T-helper 17 cell (primary cell): ENCODE measurements at regions not wholly inside any gene's neighbourhood (a gene's known extent, or its start where the extent isn't known, plus 50 kb on each side); places are given as distances from the start of the nearest gene placed in this dataset.
"Not testable (repeated sequence)": the region's sequence is repeated elsewhere in the genome, so short reads cannot be mapped to it uniquely, and the experiment has no call there.

Source experiments
- ATAC-seq: fragments of 150-1000 bp; cut with Tn5 transposase; 2 replicates; pipeline ENCODE4 v1.10.0; 2021; ENCODE audit warnings: mild to moderate bottlenecking, moderate library complexity
- DNase-seq, 3 donors: peaks; one replicate each; pipeline versions ENCODE4 v3.0.0 to v3.0.0-alpha.2; 2020 to 2021
- H3K9me3 ChIP-seq: one replicate; pipeline ENCODE4 v1.7.0; 2013; ENCODE audit warnings: low read length, mild to moderate bottlenecking; ENCODE audit not compliant: control insufficient read depth, poor library complexity, severe bottlenecking
- H3K27ac Mint-ChIP-seq: one replicate; pipeline ENCODE4 v1.8.0; 2022; ENCODE audit warnings: mild to moderate bottlenecking, moderate library complexity, mixed read lengths
- H3K27me3 Mint-ChIP-seq: one replicate; pipeline ENCODE4 v1.8.0; 2022; ENCODE audit warnings: mixed read lengths
- H3K36me3 Mint-ChIP-seq: one replicate; pipeline ENCODE4 v1.8.0; 2022; ENCODE audit warnings: low read depth, mixed read lengths
- H3K4me1 Mint-ChIP-seq: one replicate; pipeline ENCODE4 v1.8.0; 2022; ENCODE audit warnings: mild to moderate bottlenecking, mixed read lengths
- H3K4me3 Mint-ChIP-seq: one replicate; pipeline ENCODE4 v1.8.0; 2022; ENCODE audit warnings: mild to moderate bottlenecking, moderate library complexity, mixed read lengths

GRCh38 chr15:61376961-61377360 is 147.9 kb upstream of the RORA start:
- H3K4me1 Mint-ChIP-seq, result no peaks in the 10 kb centered on the region
- no peaks in the 10 kb centered on the region for H3K36me3 Mint-ChIP-seq
- H3K27me3 Mint-ChIP-seq, result peaks cover 37% of the 10 kb centered on the region
- DNase-seq, result no peak
- H3K4me3 Mint-ChIP-seq, result no peak overlapping the region
- no peaks in the 10 kb centered on the region for H3K9me3 ChIP-seq
- ATAC-seq, result no peak
- no peak overlapping the region for H3K27ac Mint-ChIP-seq

- Mint-ChIP-seq H3K27ac (no peak overlapping the region), H3K27me3 (peaks cover 37% of the 10 kb centered on the region), H3K4me3 (no peak overlapping the region), H3K36me3 (no peaks in the 10 kb centered on the region), H3K4me1 (no peaks in the 10 kb centered on the region)
- DNase-seq (no peak), ATAC-seq (no peak)
- H3K9me3 ChIP-seq, result no peaks in the 10 kb centered on the region
Measured at GRCh38 chr15:61376516-61376915, 147.4 kb upstream of the RORA start.

- Mint-ChIP-seq H3K4me1 (no peaks in the 10 kb centered on the region), H3K27me3 (peaks cover 20% of the 10 kb centered on the region)
- no peak for DNase-seq
Measured at GRCh38 chr15:61374848-61375247, 145.7 kb upstream of the RORA start.

GRCh38 chr15:61367953-61368352 is 138.9 kb upstream of the RORA start:
- Mint-ChIP-seq H3K4me3 (no peak overlapping the region), H3K27me3 (peaks cover 4% of the 10 kb centered on the region), H3K36me3 (no peaks in the 10 kb centered on the region), H3K27ac (no peak overlapping the region), H3K4me1 (no peaks in the 10 kb centered on the region)
- no peak for DNase-seq
- H3K9me3 ChIP-seq, result no peaks in the 10 kb centered on the region
- no peak for ATAC-seq

More at GRCh38 chr15:61374848-61375247, 145.7 kb upstream of the RORA start:
- Mint-ChIP-seq H3K27ac (no peak overlapping the region), H3K4me3 (no peak overlapping the region), H3K36me3 (no peaks in the 10 kb centered on the region)
- H3K9me3 ChIP-seq, result no peaks in the 10 kb centered on the region
- no peak for ATAC-seq

- Mint-ChIP-seq H3K4me1 (no peaks in the 10 kb centered on the region), H3K4me3 (no peak overlapping the region), H3K27me3 (peaks cover 4% of the 10 kb centered on the region), H3K27ac (no peak overlapping the region), H3K36me3 (no peaks in the 10 kb centered on the region)
- H3K9me3 ChIP-seq, result no peaks in the 10 kb centered on the region
- DNase-seq (no peak), ATAC-seq (no peak)
Measured at GRCh38 chr15:61364871-61365270, 135.8 kb upstream of the RORA start.

GRCh38 chr15:61362912-61363311 is 133.8 kb upstream of the RORA start:
- not testable (repeated sequence) for H3K4me1 Mint-ChIP-seq, H3K4me3 Mint-ChIP-seq, H3K9me3 ChIP-seq, DNase-seq, H3K27ac Mint-ChIP-seq, ATAC-seq, H3K27me3 Mint-ChIP-seq, H3K36me3 Mint-ChIP-seq

- no peaks in the 10 kb centered on the region for H3K4me1 Mint-ChIP-seq
- H3K27me3 Mint-ChIP-seq, result peaks cover 19% of the 10 kb centered on the region
- no peak overlapping the region for H3K27ac Mint-ChIP-seq
- no peaks in the 10 kb centered on the region for H3K9me3 ChIP-seq
- ATAC-seq, result no peak
- no peak for DNase-seq
- H3K36me3 Mint-ChIP-seq, result no peaks in the 10 kb centered on the region
- no peak overlapping the region for H3K4me3 Mint-ChIP-seq
Measured at GRCh38 chr15:61344293-61344692, 115.2 kb upstream of the RORA start.

- no peak for ATAC-seq
- no peak for DNase-seq
- no peaks in the 10 kb centered on the region for H3K4me1 Mint-ChIP-seq
- H3K4me3 Mint-ChIP-seq, result no peak overlapping the region
- H3K36me3 Mint-ChIP-seq, result no peaks in the 10 kb centered on the region
- no peaks in the 10 kb centered on the region for H3K9me3 ChIP-seq
- no peak overlapping the region for H3K27ac Mint-ChIP-seq
- peaks cover 23% of the 10 kb centered on the region for H3K27me3 Mint-ChIP-seq
Measured at GRCh38 chr15:61342390-61342789, 113.3 kb upstream of the RORA start.

GRCh38 chr15:61339516-61339915 is 110.4 kb upstream of the RORA start:
- H3K9me3 ChIP-seq, result no peaks in the 10 kb centered on the region
- no peak for DNase-seq
- Mint-ChIP-seq H3K36me3 (no peaks in the 10 kb centered on the region), H3K4me3 (no peak overlapping the region), H3K27ac (no peak overlapping the region), H3K27me3 (peaks cover 15% of the 10 kb centered on the region), H3K4me1 (no peaks in the 10 kb centered on the region)
- no peak for ATAC-seq

- DNase-seq (no peak), ATAC-seq (no peak)
- no peak overlapping the region for H3K4me3 Mint-ChIP-seq
- H3K27me3 Mint-ChIP-seq, result peaks cover 17% of the 10 kb centered on the region
- H3K36me3 Mint-ChIP-seq, result no peaks in the 10 kb centered on the region
- H3K27ac Mint-ChIP-seq, result no peak overlapping the region
- no peaks in the 10 kb centered on the region for H3K4me1 Mint-ChIP-seq
- no peaks in the 10 kb centered on the region for H3K9me3 ChIP-seq
Measured at GRCh38 chr15:61337541-61337940, 108.4 kb upstream of the RORA start.

- H3K4me1 Mint-ChIP-seq, result no peaks in the 10 kb centered on the region
- peaks cover 25% of the 10 kb centered on the region for H3K27me3 Mint-ChIP-seq
- no peak for DNase-seq
- no peak overlapping the region for H3K4me3 Mint-ChIP-seq
- H3K9me3 ChIP-seq, result no peaks in the 10 kb centered on the region
- ATAC-seq, result no peak
- peaks cover 2% of the 10 kb centered on the region for H3K36me3 Mint-ChIP-seq
- no peak overlapping the region for H3K27ac Mint-ChIP-seq
Measured at GRCh38 chr15:61336026-61336638, 107.0 kb upstream of the RORA start.

GRCh38 chr15:61334714-61335113 is 105.6 kb upstream of the RORA start:
- not testable (repeated sequence) for DNase-seq, H3K36me3 Mint-ChIP-seq, H3K9me3 ChIP-seq, H3K27ac Mint-ChIP-seq, ATAC-seq, H3K4me1 Mint-ChIP-seq, H3K4me3 Mint-ChIP-seq
- H3K27me3 Mint-ChIP-seq, result peaks cover 20% of the 10 kb centered on the region

- H3K27ac Mint-ChIP-seq, result no peak overlapping the region
Measured at GRCh38 chr15:61331019-61331418, 101.9 kb upstream of the RORA start.

GRCh38 chr15:61327019-61327631 is 98.0 kb upstream of the RORA start:
- Mint-ChIP-seq H3K27me3 (peaks cover 41% of the 10 kb centered on the region), H3K36me3 (peaks cover under 1% of the 10 kb centered on the region), H3K27ac (no peak overlapping the region), H3K4me3 (no peak overlapping the region), H3K4me1 (no peaks in the 10 kb centered on the region)
- ATAC-seq (no peak), DNase-seq (no peak)
- H3K9me3 ChIP-seq, result no peaks in the 10 kb centered on the region

More at GRCh38 chr15:61331019-61331418, 101.9 kb upstream of the RORA start:
- DNase-seq, result no peak
- H3K9me3 ChIP-seq, result no peaks in the 10 kb centered on the region
- Mint-ChIP-seq H3K36me3 (peaks cover 2% of the 10 kb centered on the region), H3K27me3 (peaks cover 32% of the 10 kb centered on the region), H3K4me1 (no peaks in the 10 kb centered on the region), H3K4me3 (no peak overlapping the region)
- no peak for ATAC-seq
